GM12878 (cell line): ENCODE measurements at regions not wholly inside any gene's neighbourhood (a gene's known extent, or its start where the extent isn't known, plus 50 kb on each side); places are given as distances from the start of the nearest gene placed in this dataset.

Experiments
- ATAC-seq: fragments of 200-7000 bp; cut with Tn5 transposase; 3 replicates; pipeline ENCODE4 v1.9.1; 2020; ENCODE audit warnings: mild to moderate bottlenecking, moderate library complexity
- BruUV-seq: library from RNA; stranded (reverse); fragments of 400-500 nt; replicated peaks from 2 replicates; lab custom pipeline; 2021; lab: Mats Ljungman, UMichigan
- CTCF ChIA-PET: fragments of 300-600 bp; sonication (Branson Sonifier 250); formaldehyde crosslinking; extraction: SDS; loops from one replicate; lab custom pipeline; 2021; ENCODE audit warnings: inconsistent platforms; lab: Yijun Ruan, JAX
- POLR2A ChIA-PET: fragments of 350-600 bp; formaldehyde crosslinking; extraction: SDS; loops from one replicate; lab custom pipeline; 2021; ENCODE audit warnings: inconsistent platforms; lab: Charles Lee
- RAD21 ChIA-PET: fragments of 300-600 bp; sonication (Branson Sonifier 250); formaldehyde crosslinking; loops from one replicate; lab custom pipeline; 2023; ENCODE audit warnings: antibody characterized with exemption; ENCODE audit not compliant: unreplicated experiment; lab: Charles Lee
- SMC1A ChIA-PET: fragments of 300-600 bp; sonication (Branson Sonifier 250); formaldehyde crosslinking; loops from one replicate; lab custom pipeline; 2023; ENCODE audit not compliant: unreplicated experiment, uncharacterized antibody; lab: Charles Lee
- DNase-seq: peaks from one replicate; pipeline ENCODE4 v3.0.0-alpha.2; 2011; ENCODE audit warnings: low read depth, low spot score
- FAIRE-seq: peaks from 3 replicates; lab custom pipeline; 2011; peaks lifted over from hg19 to GRCh38; lab: Jason Lieb, UNC
- H2AFZ ChIP-seq: 2 replicates; pipeline ENCODE4 v1.6.0; 2011; ENCODE audit warnings: low read depth, low read length, control low read depth; ENCODE audit not compliant: control insufficient read depth
- H3K27ac ChIP-seq: 2 replicates; pipeline ENCODE4 v1.5.1; 2011; ENCODE audit warnings: control low read depth; ENCODE audit not compliant: control insufficient read depth, insufficient read depth
- H3K27me3 ChIP-seq, 2 experiments: replicated peaks in 1 of 2; 2 replicates each; pipeline versions ENCODE4 v1.6.0 to v1.6.1; 2011; ENCODE audit warnings: low read length in 1 of 2; ENCODE audit not compliant: control insufficient read depth in 2 of 2, insufficient read depth in 2 of 2
- H3K36me3 ChIP-seq, 2 experiments: 2 replicates each; pipeline ENCODE4 v1.5.1; 2011; ENCODE audit warnings: low read length in 1 of 2; ENCODE audit not compliant: control insufficient read depth in 2 of 2, insufficient read depth in 2 of 2
- H3K4me1 ChIP-seq: 2 replicates; pipeline ENCODE4 v1.6.1; 2011; ENCODE audit warnings: mild to moderate bottlenecking, low read length, moderate library complexity, mixed read lengths; ENCODE audit not compliant: control insufficient read depth, insufficient read depth
- H3K4me2 ChIP-seq: 2 replicates; pipeline ENCODE4 v1.6.0; 2011; ENCODE audit warnings: control low read depth; ENCODE audit not compliant: control insufficient read depth, insufficient read depth
- H3K4me3 ChIP-seq: fragments of 200-600 bp; sonication (generic); 2 replicates; pipeline ENCODE4 v1.5.1; 2016
- H3K79me2 ChIP-seq: 2 replicates; pipeline ENCODE4 v1.6.0; 2011; ENCODE audit warnings: low read length; ENCODE audit not compliant: control insufficient read depth, insufficient read depth
- H3K9ac ChIP-seq: 2 replicates; pipeline ENCODE4 v1.8.0; 2011; ENCODE audit warnings: low read length, control low read depth, mixed read lengths; ENCODE audit not compliant: control insufficient read depth, insufficient read depth
- H3K9me3 ChIP-seq: replicated peaks from 3 replicates; pipeline ENCODE4 v1.5.1; 2011; ENCODE audit warnings: mild to moderate bottlenecking, low read length; ENCODE audit not compliant: control insufficient read depth, insufficient read depth
- H4K20me1 ChIP-seq: 2 replicates; pipeline ENCODE4 v1.6.0; 2011; ENCODE audit not compliant: control insufficient read depth, insufficient read depth
- ASH2L ChIP-seq: fragments of 300-600, 200-600 bp; sonication (generic); IDR thresholded peaks from 2 replicates; pipeline ENCODE4 v1.6.1; 2017; ENCODE audit warnings: low read depth, mild to moderate bottlenecking, borderline replicate concordance
- BCL3 ChIP-seq: IDR thresholded peaks from 2 replicates; pipeline ENCODE4 v1.6.1; 2011; ENCODE audit warnings: borderline replicate concordance, low read depth, mild to moderate bottlenecking, moderate library complexity, low read length; ENCODE audit not compliant: insufficient read depth, poor library complexity, severe bottlenecking
- BRCA1 ChIP-seq: IDR thresholded peaks from 2 replicates; pipeline ENCODE4 v1.6.1; 2011; ENCODE audit warnings: low read depth, low read length, improper control_type of control experiment
- CBX3 ChIP-seq: fragments of 200-600 bp; sonication (generic); IDR thresholded peaks from 2 replicates; pipeline ENCODE4 v1.6.1; 2016; ENCODE audit warnings: low read depth, borderline replicate concordance
- CEBPB ChIP-seq, 2 experiments: fragments of 150-350 bp in 1 of 2; IDR thresholded peaks; 2 replicates each; pipeline ENCODE4 v1.6.1; 2012 to 2014; ENCODE audit warnings: low read depth in 2 of 2, low read length in 2 of 2, borderline replicate concordance in 1 of 2, inconsistent platforms in 1 of 2
- CEBPZ ChIP-seq: fragments of 150-350 bp; IDR thresholded peaks from 2 replicates; pipeline ENCODE4 v1.6.1; 2016; ENCODE audit warnings: low read depth, low read length
- LARP7 ChIP-seq: fragments of 450-650 bp; IDR thresholded peaks from 2 replicates; pipeline ENCODE4 v1.6.1; 2017; ENCODE audit warnings: mild to moderate bottlenecking
- MAX ChIP-seq: IDR thresholded peaks from 2 replicates; pipeline ENCODE4 v1.6.1; 2012; ENCODE audit warnings: low read depth, low read length, improper control_type of control experiment
- MEF2B ChIP-seq: fragments of 450-650 bp; IDR thresholded peaks from 2 replicates; pipeline ENCODE4 v1.6.1; 2018; ENCODE audit warnings: mild to moderate bottlenecking, moderate library complexity; ENCODE audit not compliant: partially characterized antibody, poor library complexity, severe bottlenecking
- NFYA ChIP-seq: IDR thresholded peaks from 2 replicates; pipeline ENCODE4 v1.6.1; 2011; ENCODE audit warnings: low read depth, mild to moderate bottlenecking, low read length, improper control_type of control experiment, borderline replicate concordance
- NR2F1 ChIP-seq: fragments of 450-650 bp; conservative IDR thresholded peaks from 2 replicates; pipeline ENCODE4 v1.6.1; 2017; ENCODE audit warnings: mild to moderate bottlenecking
- NRF1 ChIP-seq: conservative IDR thresholded peaks from 2 replicates; pipeline ENCODE4 v1.6.1; 2011; ENCODE audit warnings: mild to moderate bottlenecking, low read depth, low read length, improper control_type of control experiment
- POLR2AphosphoS2 ChIP-seq: IDR thresholded peaks from 2 replicates; pipeline ENCODE4 v1.6.1; 2011; ENCODE audit warnings: low read depth, mild to moderate bottlenecking, low read length, improper control_type of control experiment, moderate library complexity
- RAD51 ChIP-seq: fragments of 450-650 bp; IDR thresholded peaks from 2 replicates; pipeline ENCODE4 v1.6.1; 2016; ENCODE audit warnings: moderate library complexity, mild to moderate bottlenecking, inconsistent platforms
- RELA ChIP-seq: fragments of 450-650 bp; IDR thresholded peaks from 2 replicates; pipeline ENCODE4 v1.8.0; 2014; ENCODE audit warnings: borderline replicate concordance; ENCODE audit not compliant: partially characterized antibody
- SMAD1 ChIP-seq: fragments of 450-650 bp; IDR thresholded peaks from 2 replicates; pipeline ENCODE4 v1.6.1; 2018; ENCODE audit warnings: mild to moderate bottlenecking, low read depth; ENCODE audit not compliant: partially characterized antibody
- SP1 ChIP-seq: IDR thresholded peaks from one replicate; pipeline ENCODE4 v1.6.1; 2011; ENCODE audit warnings: low read depth, low read length
- WGBS: methylation state at CpG from one replicate; pipeline ENCODE4 v1.1.6; 2016; ENCODE audit warnings: low lambda C conversion rate; ENCODE audit not compliant: insufficient replicate concordance, insufficient coverage; ENCODE audit errors: missing lambda C conversion rate; 5-methylcytosine and 5-hydroxymethylcytosine counted together
- in situ Hi-C: fragments of 300-500 bp; cut with MboI; formaldehyde crosslinking; loops from 9 replicates; pipeline ENCODE4 v1.14.3; 2018; ENCODE audit warnings: mixed read lengths
- intact Hi-C: fragments of 100-400 bp; cut with micrococcal nuclease; formaldehyde crosslinking; loops from one replicate; pipeline ENCODE4 v1.14.2; 2022; ENCODE audit not compliant: unreplicated experiment

GRCh38 chr1:167146903-167147539, 53.1 kb downstream of the STYXL2 start:
- SMC1A ChIA-PET: no interaction called here
- Histone ChIP-seq H3K4me2 (no peak overlapping the region), H3K27me3 (no peaks in the 10 kb centered on the region), H3K79me2 (no peaks in the 10 kb centered on the region), H2AFZ (no peak overlapping the region), H3K27ac (no peak overlapping the region), H3K9ac (no peak overlapping the region), H4K20me1 (no peaks in the 10 kb centered on the region), H3K4me3 (no peak overlapping the region), H3K9me3 (no peaks in the 10 kb centered on the region; the same call in 2 of the 3 replicates), H3K4me1 (no peaks in the 10 kb centered on the region), H3K36me3 (no peaks in the 10 kb centered on the region)
- CTCF ChIA-PET: interaction anchor here (1.6 kb wide), 1 partner anchor 10 kb away, joined by 3 read pairs; no protein-coding TSS in a partner anchor
- FAIRE-seq: no peak
- POLR2A ChIA-PET: no interaction called here
- WGBS: 3% methylated on average over 2 of the region's 2 CpGs
- in situ Hi-C loops (no loop called here), intact Hi-C loops (no loop called here)
- RAD21 ChIA-PET: no interaction called here
- no peak for ATAC-seq
- DNase-seq: no peak
- no peak for TF ChIP-seq RAD51
- TF ChIP-seq NR2F1: no peak
- TF ChIP-seq SMAD1: no peak
- no peak for TF ChIP-seq CEBPZ
- no peak for TF ChIP-seq ASH2L
- TF ChIP-seq NRF1: no peak
- TF ChIP-seq NFYA: no peak
- TF ChIP-seq CBX3: no peak
- TF ChIP-seq LARP7: no peak
- no peak for TF ChIP-seq SP1
- TF ChIP-seq MAX: no peak
- TF ChIP-seq BCL3: no peak
- no peak for TF ChIP-seq POLR2AphosphoS2
- no peak for TF ChIP-seq CEBPB (IDR thresholded peaks at IDR 0.05; ENCODE audit: borderline replicate concordance in 1 of 2, low read depth in 2 of 2, low read length in 2 of 2)
- no peak for TF ChIP-seq BRCA1
- TF ChIP-seq MEF2B: no peak
- no peak for TF ChIP-seq RELA
- BruUV-seq: no TSS peak
